Prostate gland (tissue), 2 donors: ENCODE measurements at regions not wholly inside any gene's neighbourhood (a gene's known extent, or its start where the extent isn't known, plus 50 kb on each side); places are given as distances from the start of the nearest gene placed in this dataset.

ENCODE experiments used
- CTCF ChIP-seq, 4 experiments: fragments of 200-600 bp in 2 of 4; fragments of 450-650 bp in 2 of 4; sonication (generic) in 2 of 4; IDR thresholded peaks; 1 replicate in 3 of 4; 2 replicates in 1 of 4; pipeline ENCODE4 v1.5.1; 2016 to 2019; ENCODE audit warnings: antibody characterized with exemption in 4 of 4, mild to moderate bottlenecking in 2 of 4, moderate library complexity in 2 of 4
- POLR2A ChIP-seq: fragments of 450-650 bp; IDR thresholded peaks from one replicate; pipeline ENCODE4 v1.6.1; 2016; ENCODE audit warnings: antibody characterized with exemption, mild to moderate bottlenecking
- POLR2AphosphoS5 ChIP-seq: sonication (generic); formaldehyde crosslinking; IDR thresholded peaks from one replicate; pipeline ENCODE4 v1.6.1; 2017; ENCODE audit warnings: antibody characterized with exemption

GRCh38 chr13:34747507-34747906 is 194.6 kb upstream of the NBEA start:
- TF ChIP-seq CTCF (IDR thresholded peaks at IDR 0.05) (no peak), POLR2A (no peak), POLR2AphosphoS5 (no peak)
